Brain pericyte (primary cell): ENCODE measurements at regions not wholly inside any gene's neighbourhood (a gene's known extent, or its start where the extent isn't known, plus 50 kb on each side); places are given as distances from the start of the nearest gene placed in this dataset.

ENCODE experiments used
- DNase-seq: peaks from one replicate; pipeline ENCODE4 v3.0.0-alpha.2; 2012; ENCODE audit warnings: low read depth, low spot score

- DNase-seq: no peak
Measured at GRCh38 chr6:14806101-14806500, 439.8 kb upstream of the JARID2 start.

- no peak for DNase-seq
Measured at GRCh38 chr6:14807130-14807529, 438.7 kb upstream of the JARID2 start.

GRCh38 chr6:14807971-14808370 is 437.9 kb upstream of the JARID2 start:
- DNase-seq: no peak

- DNase-seq: no peak
Measured at GRCh38 chr6:14810021-14810420, 435.8 kb upstream of the JARID2 start.

- no peak for DNase-seq
Measured at GRCh38 chr6:14811775-14812428, 434.0 kb upstream of the JARID2 start.

GRCh38 chr6:14814016-14814415 is 431.9 kb upstream of the JARID2 start:
- no peak for DNase-seq

GRCh38 chr6:14816116-14816859 is 429.6 kb upstream of the JARID2 start:
- DNase-seq: no peak

- DNase-seq: no peak
Measured at GRCh38 chr6:14817074-14817473, 428.8 kb upstream of the JARID2 start.

- no peak for DNase-seq
Measured at GRCh38 chr6:14818422-14818884, 427.4 kb upstream of the JARID2 start.

GRCh38 chr6:14819001-14819400 is 426.9 kb upstream of the JARID2 start:
- DNase-seq: no peak

- no peak for DNase-seq
Measured at GRCh38 chr6:14819840-14820420, 425.9 kb upstream of the JARID2 start.

- DNase-seq: no peak
Measured at GRCh38 chr6:14822012-14822553, 423.8 kb upstream of the JARID2 start.

- no peak for DNase-seq
Measured at GRCh38 chr6:14822679-14823078, 423.2 kb upstream of the JARID2 start.

GRCh38 chr6:14824060-14824459 is 421.8 kb upstream of the JARID2 start:
- no peak for DNase-seq

- no peak for DNase-seq
Measured at GRCh38 chr6:14824484-14825275, 421.2 kb upstream of the JARID2 start.

GRCh38 chr6:14826456-14826855 is 419.4 kb upstream of the JARID2 start:
- no peak for DNase-seq

- no peak for DNase-seq
Measured at GRCh38 chr6:14827354-14827753, 418.5 kb upstream of the JARID2 start.

GRCh38 chr6:14828201-14828611 is 417.7 kb upstream of the JARID2 start:
- DNase-seq: no peak

GRCh38 chr6:14831070-14831469 is 414.8 kb upstream of the JARID2 start:
- DNase-seq: no peak

- peak; percentile 40 for DNase-seq
Measured at GRCh38 chr6:14831937-14832336, 413.9 kb upstream of the JARID2 start.

GRCh38 chr6:14832427-14832826 is 413.4 kb upstream of the JARID2 start:
- no peak for DNase-seq
